Testis (tissue), 2 donors: ENCODE measurements at regions not wholly inside any gene's neighbourhood (a gene's known extent, or its start where the extent isn't known, plus 50 kb on each side); places are given as distances from the start of the nearest gene placed in this dataset.

Experiments used
- POLR2A ChIP-seq: fragments of 450-650 bp; IDR thresholded peaks from one replicate; pipeline ENCODE4 v1.6.1; 2017; ENCODE audit warnings: antibody characterized with exemption, mild to moderate bottlenecking, moderate library complexity
- TF ChIP-seq, protein P1 (sequence below), 3 experiments: fragments of 450-650 bp in 2 of 3; fragments of 200-600 bp in 1 of 3; sonication (generic) in 1 of 3; IDR thresholded peaks; one replicate each; pipeline ENCODE4 v1.5.1; 2016 to 2019; ENCODE audit warnings: antibody characterized with exemption in 3 of 3, mild to moderate bottlenecking in 2 of 3, moderate library complexity in 1 of 3

DNA sequence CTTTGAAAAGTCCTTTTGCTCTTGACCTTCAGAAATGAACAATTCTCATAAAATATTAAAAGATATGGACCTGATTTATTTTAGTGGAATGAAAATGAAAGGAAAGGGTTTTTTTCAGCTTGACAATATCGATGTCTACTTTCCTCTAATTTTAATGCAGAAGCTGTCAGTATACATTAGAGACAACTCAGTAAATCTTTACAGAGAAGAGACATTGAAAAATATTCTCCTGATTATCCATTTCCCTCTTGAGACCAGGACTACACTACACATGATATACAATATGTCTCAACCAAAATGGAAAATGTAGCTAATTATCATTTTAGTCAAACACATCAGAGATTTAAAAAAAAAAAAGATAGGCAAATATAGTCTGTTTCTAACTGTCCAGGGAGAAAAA lies 288.5 kb upstream of the NUDT12 start:
- TF ChIP-seq, protein P1, sequence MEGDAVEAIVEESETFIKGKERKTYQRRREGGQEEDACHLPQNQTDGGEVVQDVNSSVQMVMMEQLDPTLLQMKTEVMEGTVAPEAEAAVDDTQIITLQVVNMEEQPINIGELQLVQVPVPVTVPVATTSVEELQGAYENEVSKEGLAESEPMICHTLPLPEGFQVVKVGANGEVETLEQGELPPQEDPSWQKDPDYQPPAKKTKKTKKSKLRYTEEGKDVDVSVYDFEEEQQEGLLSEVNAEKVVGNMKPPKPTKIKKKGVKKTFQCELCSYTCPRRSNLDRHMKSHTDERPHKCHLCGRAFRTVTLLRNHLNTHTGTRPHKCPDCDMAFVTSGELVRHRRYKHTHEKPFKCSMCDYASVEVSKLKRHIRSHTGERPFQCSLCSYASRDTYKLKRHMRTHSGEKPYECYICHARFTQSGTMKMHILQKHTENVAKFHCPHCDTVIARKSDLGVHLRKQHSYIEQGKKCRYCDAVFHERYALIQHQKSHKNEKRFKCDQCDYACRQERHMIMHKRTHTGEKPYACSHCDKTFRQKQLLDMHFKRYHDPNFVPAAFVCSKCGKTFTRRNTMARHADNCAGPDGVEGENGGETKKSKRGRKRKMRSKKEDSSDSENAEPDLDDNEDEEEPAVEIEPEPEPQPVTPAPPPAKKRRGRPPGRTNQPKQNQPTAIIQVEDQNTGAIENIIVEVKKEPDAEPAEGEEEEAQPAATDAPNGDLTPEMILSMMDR (IDR thresholded peaks at IDR 0.05), result no peak
- no peak for TF ChIP-seq POLR2A
